Right hindlimb (tissue), 1 donor: ENCODE measurements at regions not wholly inside any gene's neighbourhood (a gene's known extent, or its start where the extent isn't known, plus 50 kb on each side); places are given as distances from the start of the nearest gene placed in this dataset.

Experiments used
- DNase-seq: peaks from one replicate; pipeline ENCODE4 v3.0.0-alpha.2; 2018

DNA sequence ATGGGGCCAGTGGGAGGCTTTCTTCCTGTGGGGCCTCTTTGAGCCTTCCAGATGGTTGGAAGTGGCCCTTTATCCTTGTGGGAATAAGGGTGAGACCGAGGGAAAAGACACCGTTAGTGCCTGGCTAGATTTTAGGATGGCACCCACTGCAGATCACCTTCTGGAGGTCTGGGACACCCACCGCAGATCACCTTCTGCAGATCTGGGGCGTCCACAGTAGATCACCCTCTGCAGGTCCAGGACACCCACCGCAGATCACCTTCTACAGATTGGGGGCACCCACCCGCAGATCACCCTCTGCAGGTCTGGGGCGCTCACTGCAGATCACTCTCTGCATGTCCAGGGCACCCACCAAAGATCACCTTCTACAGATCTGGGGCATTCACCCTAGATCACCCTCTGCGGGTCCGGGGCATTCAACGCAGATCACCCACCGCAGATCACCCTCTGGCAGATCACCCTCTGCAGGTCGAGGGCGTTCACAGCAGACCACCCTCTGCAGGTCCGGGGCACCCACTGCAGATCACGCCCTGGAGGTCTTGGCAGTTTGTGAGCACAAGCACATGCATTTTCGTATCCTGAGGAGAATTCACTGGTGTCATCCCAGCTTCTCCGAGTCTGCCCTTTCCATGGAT is 153.4 kb upstream of the TSHZ3 start:
- no peak for DNase-seq

DNA sequence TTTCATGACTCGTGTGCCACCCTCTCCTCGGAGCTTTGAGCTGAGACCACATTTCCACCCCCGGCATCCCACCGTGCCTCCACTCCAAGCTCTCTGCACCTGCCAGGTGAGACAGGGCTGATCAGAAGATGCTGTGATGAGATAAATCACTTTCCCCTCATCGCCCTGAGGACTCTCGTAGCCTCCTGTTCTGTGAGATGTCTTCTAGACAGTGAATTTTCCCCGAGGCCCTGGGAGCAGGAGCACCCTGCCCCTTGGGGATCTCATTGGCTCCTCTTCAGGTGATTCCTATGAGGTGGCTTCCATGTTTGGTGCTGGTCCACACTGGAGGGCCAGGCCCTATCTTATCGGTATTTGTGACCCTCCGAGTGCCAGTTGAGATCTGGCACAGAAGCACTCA is 154.0 kb upstream of the TSHZ3 start:
- DNase-seq, result no peak

DNA sequence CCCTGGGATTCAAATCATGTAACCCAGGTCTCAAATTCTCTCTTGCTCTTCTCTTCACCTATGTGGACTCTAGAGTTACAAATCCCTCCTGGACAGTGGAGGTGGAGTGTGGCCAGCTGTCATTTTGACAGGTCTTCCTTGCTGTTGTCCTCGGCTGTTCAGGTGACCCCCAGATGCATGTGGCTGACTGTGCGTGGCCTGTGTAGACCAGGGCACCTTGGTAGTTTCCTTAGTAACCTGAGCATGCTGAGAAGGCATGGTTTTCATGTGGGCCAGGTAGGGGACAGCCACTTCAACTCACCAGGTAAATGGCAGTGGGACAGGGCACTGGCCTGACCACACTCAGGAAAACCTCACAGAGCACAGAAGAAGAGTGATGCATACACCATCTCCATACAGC is 155.0 kb upstream of the TSHZ3 start:
- no peak for DNase-seq

GRCh38 chr19:31505596-31505910 is 156.3 kb upstream of the TSHZ3 start:
- no peak for DNase-seq

DNA sequence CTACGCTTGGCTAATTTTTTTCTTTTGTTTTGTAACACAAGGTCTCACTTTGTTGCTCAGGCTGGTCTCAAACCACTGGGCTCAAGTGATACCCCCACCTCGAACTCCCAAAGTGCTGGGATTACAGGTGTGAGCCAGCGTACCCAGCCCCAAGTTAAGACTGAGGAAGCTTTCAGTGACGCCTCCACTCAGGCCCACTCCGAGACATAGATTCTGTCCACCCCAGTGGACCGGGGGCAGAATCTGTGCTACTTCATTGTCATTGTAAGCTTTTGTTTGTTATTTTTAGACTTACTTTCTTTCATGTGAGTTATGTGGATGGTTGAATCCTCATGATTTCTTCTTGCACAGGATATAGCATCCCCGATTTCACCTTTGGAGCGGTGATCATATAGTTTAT is 156.9 kb upstream of the TSHZ3 start:
- no peak for DNase-seq

DNA sequence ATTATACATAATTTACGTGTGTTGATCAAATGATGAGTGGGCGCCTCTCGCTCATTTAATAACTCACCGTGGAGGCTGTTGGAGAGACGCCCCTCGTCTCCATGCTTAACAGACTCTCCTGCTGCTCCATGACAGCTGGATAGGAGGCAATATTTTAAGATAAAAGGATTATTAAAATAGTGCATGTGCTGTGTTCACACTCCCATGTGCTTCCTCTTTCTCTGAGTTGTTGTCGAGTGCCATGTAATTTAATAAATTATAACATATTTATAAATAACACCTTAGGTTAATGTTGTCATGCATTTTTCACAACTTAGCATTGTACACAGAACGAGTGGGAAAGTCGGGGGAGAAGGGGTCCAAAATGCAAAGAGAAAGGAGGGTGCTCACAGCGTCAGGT is 161.4 kb upstream of the TSHZ3 start:
- DNase-seq, result no peak

DNA sequence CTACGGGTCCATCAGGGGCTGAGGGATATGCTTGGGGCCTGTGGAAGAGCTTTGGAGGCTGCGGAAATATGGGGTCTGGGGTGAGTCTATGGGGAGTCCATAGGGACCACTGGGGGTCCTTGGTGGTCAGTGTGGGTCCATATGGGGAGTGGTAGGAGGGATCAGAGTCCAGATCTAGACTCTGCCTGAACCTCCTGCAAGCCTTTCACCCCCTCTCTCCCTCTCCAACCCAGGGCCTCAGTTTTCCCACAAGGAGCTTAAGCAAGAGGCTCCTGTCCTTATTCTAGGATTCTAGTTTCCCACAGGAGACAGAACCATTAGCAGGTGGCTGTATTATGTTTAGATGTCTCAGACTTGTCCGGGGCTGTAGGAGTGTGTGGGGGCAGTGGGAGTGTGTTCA is 161.9 kb upstream of the TSHZ3 start:
- no peak for DNase-seq

DNA sequence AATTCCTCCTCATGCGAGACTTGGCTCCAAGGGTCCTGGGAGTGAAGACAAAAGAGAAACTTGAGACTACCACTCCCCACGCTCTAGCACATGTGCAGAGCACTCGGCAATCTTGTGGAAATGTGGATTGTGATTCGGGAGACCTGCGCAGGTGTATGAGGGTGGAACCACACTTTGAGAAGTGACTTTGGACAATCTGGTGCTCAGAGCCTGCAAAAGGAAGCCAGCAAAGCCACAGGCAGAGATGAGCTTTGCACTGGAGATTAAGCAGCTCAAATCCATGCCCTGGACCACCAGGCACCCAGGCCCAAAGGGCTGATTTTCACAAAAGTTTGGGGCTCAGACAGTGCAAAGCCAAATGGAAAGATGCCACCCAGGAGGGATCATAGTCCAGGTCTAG is 162.5 kb upstream of the TSHZ3 start:
- no peak for DNase-seq

- no peak for DNase-seq
Observed at GRCh38 chr19:31512181-31512970, 163.1 kb upstream of the TSHZ3 start.

- no peak for DNase-seq
Observed at GRCh38 chr19:31513841-31514240, 164.6 kb upstream of the TSHZ3 start.

- no peak for DNase-seq
Observed at GRCh38 chr19:31515931-31516330, 166.7 kb upstream of the TSHZ3 start.

DNA sequence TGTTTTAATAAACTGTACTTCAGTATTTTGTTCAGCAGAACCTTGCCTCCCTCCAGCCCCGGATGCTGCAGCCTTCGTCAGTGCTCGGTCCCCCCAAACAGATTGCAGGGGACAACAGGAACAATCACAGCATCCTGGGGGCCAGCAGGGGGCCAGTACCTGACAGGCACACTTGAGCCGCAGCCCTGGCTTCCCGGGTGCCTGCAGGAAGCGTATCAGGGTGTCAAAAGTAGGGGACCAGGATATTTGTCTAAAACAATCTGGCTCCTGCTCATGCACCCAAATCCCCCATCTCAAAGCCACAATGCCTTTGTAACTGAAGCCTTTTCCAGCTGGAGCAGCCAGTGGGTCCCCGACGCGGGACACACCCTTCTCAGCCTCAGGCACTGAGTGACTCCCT is 167.5 kb upstream of the TSHZ3 start:
- no peak for DNase-seq

DNA sequence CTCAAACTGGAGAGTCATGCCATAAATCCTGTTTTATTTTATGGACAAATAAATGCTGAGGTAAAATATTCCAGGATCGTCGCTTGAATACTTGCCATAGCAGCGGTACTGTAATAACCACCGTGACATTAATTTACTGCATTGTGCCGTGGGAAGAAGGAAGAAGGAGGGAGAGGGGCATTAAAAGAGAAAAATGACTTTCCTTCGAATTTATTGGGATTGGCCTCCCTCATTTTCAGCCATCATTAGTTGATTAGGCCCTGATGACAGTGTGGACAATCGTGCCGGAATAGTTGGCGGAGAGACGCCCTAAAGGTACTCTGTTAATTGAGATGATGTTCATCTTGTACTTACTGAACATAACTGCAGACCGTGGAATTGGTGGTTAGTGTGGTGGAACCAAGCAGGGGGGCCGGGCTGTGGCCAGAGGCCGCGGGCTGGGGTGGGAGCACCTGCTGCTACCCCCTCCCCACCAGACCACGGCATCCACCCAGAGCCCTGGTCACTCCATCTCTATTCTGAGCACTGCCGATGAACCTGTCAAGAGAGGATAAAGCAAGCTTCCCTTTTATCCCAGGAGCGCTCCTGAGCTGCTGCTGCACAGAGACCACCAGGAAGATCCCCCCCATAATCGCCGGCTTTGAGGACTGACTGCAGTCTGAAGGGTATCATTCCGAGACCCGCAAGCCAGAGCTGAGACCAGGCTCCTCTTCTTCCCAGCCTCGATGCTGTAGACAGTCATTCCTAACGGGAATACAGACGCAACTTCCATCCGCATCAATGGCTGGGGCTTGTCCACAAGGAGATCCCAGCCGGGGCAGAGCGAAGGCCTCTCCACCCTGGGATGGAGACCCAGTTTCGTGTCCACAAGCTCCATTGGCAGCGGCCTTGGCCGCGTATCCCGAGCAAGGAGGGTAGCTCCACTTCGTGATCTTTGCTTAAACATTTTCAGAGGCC is 168.3 kb upstream of the TSHZ3 start:
- no peak for DNase-seq

DNA sequence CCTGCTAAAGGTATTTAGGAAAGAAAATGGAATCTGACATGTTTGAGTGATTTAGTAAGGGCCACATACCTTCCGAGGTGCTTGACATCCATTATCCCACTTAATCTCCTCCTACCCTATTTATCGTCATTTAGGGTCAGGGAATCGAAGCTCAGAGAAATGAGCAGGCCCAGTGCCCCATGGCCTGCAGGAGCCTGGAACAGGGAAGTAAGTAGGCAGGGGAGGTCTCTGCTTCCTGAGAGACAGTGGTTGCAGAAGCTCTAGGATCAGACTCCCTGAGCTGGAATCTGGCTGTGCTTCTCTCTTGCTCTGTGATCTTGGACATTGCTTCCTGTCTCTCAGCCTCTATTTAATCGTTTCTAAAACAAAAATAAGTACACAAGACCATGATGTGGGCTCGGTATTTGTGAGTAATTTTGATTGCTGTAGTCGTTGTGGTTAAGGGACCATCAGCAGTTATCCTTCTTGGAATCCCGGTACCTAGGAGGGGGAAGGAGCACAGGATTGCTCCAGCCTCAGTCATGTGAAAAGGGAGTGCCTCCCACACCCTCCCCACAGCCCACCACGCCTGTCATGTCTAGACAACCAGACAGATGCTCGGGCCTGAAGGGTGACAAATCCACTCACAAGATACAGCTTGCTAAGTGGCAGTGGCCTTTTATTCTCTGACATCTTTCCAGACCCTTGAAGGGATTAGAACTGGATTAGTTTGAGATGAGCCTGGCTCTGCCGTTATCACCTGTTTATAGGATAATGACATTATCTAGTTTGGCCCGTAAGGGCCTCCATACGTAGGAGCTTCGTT is 169.2 kb upstream of the TSHZ3 start:
- no peak for DNase-seq

DNA sequence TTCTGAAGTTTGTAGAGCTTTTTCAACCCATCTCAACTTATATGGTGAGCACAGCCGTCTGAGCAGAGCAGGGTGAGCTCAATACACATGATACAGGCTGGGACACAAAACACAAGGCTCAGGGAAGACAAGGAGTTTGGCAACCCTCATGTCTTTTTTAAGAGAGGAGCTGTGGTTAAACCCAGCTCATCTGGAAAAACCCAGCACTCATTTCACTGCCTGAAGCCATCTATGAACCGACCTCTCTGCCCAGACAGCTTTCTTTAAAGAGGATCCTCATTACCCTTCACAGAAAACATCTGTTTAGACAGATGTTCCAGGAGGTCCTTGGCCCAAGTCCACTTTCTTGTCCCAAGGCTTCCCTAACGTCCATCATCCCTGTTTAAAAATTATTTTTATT is 170.0 kb upstream of the TSHZ3 start:
- DNase-seq, result peak; percentile 35

DNA sequence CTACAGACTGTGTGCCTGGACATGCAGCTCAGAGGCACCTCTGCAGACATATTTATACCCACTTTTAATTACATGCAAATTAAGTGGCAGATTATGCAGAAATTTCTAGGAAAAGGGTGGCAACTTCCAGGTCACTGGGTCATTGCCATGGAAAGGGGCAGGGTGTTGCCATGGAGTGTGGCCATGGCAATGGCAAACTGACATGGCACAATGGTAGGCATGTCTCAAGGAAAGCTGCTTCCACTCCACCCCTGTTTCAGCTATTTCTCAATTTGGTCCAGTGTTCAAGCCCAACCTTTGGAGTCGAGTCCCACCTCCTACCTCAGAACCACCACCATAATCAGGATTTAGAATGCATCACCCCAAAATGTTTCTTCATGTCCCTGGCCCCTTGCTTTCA is 170.7 kb upstream of the TSHZ3 start:
- no peak for DNase-seq

DNA sequence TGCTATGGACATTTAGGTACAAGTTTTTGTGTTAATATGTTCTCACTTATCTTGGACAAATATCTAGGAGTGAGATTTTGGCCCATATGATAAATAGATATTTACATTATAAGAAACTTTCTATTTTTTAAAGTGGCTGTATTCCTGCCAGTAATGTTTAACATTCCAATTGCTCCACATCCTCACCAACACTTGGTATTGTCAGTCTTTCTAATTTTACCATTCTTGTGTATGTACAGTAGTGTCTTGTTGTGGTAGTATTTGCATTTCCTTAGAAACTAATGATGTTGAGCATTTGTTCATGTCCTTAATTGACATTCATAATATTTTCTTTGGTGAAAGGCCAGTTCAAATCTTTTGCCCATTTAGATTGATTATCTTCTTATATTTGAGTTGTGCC is 171.4 kb upstream of the TSHZ3 start:
- no peak for DNase-seq

DNA sequence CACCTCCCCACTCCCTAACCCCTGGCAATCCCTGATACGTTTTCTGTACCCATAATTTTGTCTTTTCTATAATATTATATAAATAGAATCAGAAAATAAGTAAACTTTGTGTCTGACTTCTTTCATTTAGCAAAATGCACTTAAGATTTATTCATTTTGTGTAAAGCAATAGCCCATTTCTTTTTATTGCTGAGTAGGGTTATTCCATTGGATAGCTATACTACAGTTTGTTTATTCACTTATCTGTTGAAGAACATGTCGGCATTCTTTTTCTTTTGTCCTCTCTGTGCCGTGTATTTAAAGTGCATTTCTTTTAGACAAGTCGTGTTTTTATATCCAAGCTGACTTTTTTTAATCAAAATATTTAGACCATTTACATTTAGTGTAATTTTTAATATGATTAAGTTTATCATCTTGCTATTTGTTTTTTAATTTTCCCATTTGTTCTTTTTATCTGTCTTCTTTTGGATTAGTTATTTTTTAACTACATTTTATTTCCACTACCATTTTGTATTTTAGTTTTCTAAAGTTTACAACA is 176.4 kb upstream of the TSHZ3 start:
- DNase-seq, result no peak

DNA sequence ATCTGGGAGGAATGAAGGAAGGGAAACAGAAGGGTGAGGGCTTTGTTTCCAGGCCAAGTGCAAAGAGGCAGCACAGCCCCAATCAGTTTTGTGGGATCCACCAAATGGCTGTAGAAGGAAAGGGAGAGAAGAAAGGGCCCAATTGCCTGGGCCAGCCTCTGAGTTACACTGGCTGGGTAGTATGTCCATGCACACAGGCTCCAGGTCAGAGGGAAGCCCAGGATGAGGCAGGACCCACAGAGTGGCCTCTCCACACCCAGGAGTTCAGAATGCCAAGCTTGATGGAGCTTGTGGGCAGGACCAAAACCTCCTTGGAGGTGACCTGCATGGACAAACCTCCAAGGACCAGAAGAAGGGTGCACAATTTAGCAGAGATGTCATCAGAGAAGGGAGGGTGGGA is 178.2 kb upstream of the TSHZ3 start:
- no peak for DNase-seq

DNA sequence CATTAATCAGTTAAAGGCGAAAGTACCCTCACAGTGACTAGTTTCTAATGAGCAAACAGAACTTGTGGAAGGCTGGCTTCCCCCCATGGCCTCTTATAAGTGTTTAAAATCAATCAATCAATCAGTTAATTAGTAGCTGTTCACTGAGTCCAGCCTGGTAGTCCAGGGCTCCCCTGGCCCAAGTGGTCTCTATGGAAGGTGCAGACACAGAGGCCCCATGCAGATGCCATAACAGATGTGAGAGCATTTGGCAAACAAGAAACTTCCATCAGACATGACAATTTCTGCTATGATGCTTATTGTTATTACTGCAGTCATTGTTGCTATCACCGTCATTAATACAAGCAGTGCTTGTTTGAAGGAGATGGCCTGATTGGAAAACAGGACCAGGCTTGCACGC is 179.0 kb upstream of the TSHZ3 start:
- DNase-seq, result no peak

GRCh38 chr19:31529121-31529520 is 179.9 kb upstream of the TSHZ3 start:
- no peak for DNase-seq

DNA sequence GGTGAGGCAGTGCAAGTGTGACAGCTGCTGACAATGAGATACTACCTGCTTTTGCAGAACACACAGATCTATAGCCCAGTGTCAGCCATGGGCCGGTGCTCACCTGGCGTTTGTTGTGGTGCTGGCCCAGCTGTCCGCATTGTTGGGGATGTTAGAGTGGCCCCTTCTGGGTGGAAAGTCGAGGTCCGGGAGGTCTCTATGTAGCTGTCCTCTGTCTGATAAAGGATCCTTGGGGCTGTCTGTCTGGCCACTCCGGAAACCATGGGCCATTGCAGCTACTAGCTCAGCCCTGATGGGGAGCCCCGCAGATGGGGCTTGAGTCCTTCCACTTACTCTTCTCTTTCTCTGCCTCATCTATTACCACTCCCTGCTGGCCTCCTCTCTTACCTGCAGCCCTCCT is 181.5 kb upstream of the TSHZ3 start:
- no peak for DNase-seq

GRCh38 chr19:31531326-31531725 is 182.1 kb upstream of the TSHZ3 start:
- DNase-seq, result no peak
